D721Med (cell line): ENCODE measurements at regions not wholly inside any gene's neighbourhood (a gene's known extent, or its start where the extent isn't known, plus 50 kb on each side); places are given as distances from the start of the nearest gene placed in this dataset.
"Not testable (repeated sequence)": the region's sequence is repeated elsewhere in the genome, so short reads cannot be mapped to it uniquely, and the experiment has no call there.

ENCODE experiments used
- DNase-seq: peaks from one replicate; pipeline ENCODE4 v3.0.0; 2011; ENCODE audit warnings: low spot score; ENCODE audit not compliant: insufficient read length
- FAIRE-seq: peaks from 2 replicates; lab custom pipeline; 2011; peaks lifted over from hg19 to GRCh38; lab: Jason Lieb, UNC
- CTCF ChIP-seq: IDR thresholded peaks from 2 replicates; pipeline ENCODE4 v1.5.1; 2012; ENCODE audit warnings: mild to moderate bottlenecking, control low read depth; ENCODE audit not compliant: insufficient read depth; ENCODE audit errors: missing control alignments

- TF ChIP-seq CTCF: no peak
- DNase-seq (no peak), FAIRE-seq (no peak)
Measured at GRCh38 chr10:86579883-86580520, 58.4 kb upstream of the WAPL start.

GRCh38 chr10:86580521-86580891 is 58.9 kb upstream of the WAPL start:
- TF ChIP-seq CTCF: no peak
- no peak for FAIRE-seq
- DNase-seq: no peak

GRCh38 chr10:86583983-86584382 is 62.4 kb upstream of the WAPL start:
- no peak for FAIRE-seq
- no peak for DNase-seq
- no peak for TF ChIP-seq CTCF

GRCh38 chr10:86585037-86585929 is 63.7 kb upstream of the WAPL start:
- peak; percentile 58 for DNase-seq
- FAIRE-seq: no peak
- peak; percentile 87 for TF ChIP-seq CTCF

DNA sequence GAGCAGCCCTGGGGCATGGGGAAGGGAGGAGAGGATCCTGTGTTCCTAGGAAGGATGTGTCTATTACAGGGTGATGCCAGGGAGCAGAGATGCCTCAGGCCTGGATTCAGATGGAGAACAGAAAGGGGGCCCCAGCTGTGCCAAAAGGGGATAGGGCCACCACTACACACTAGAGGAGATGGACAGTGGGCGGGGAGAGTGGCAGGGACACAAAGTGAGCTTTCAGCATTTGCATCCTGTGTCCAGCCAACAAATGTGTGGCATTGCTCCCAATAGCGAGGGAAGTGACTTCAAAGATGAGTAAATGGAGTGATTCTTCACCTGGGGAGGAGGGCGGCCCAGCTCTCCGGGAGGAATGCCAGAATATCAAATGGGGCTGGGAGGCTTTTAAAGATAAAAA is 64.9 kb upstream of the WAPL start:
- FAIRE-seq (no peak), DNase-seq (no peak)

DNA sequence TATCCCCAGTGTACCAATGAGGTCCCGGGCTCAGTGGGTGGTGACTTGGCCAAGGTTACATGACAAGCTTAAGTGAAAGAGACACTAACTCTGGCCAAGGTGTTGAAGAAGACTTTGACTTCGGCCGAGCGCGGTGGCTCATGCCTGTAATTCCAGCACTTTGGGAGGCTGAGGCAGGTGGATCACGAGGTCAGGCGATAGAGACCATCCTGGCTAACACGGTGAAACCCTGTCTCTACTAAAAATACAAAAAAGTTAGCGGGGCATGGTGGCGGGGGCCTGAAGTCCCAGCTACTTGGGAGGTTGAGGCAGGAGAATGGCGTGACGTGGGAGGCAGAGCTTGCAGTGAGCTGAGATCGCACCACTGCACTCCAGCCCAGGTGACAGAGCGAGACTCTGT is 65.6 kb upstream of the OPN4 start:
- FAIRE-seq, DNase-seq: not testable (repeated sequence)

More for the DNA sequence above, 64.9 kb upstream of the WAPL start:
- no peak for TF ChIP-seq CTCF

- FAIRE-seq (no peak), DNase-seq (no peak)
- no peak for TF ChIP-seq CTCF
Measured at GRCh38 chr10:86591436-86591835, 62.9 kb upstream of the OPN4 start.
